ENCODE measurements at regions not wholly inside any gene's neighbourhood (a gene's known extent, or its start where the extent isn't known, plus 50 kb on each side); places are given as distances from the start of the nearest gene placed in this dataset.

DNA sequence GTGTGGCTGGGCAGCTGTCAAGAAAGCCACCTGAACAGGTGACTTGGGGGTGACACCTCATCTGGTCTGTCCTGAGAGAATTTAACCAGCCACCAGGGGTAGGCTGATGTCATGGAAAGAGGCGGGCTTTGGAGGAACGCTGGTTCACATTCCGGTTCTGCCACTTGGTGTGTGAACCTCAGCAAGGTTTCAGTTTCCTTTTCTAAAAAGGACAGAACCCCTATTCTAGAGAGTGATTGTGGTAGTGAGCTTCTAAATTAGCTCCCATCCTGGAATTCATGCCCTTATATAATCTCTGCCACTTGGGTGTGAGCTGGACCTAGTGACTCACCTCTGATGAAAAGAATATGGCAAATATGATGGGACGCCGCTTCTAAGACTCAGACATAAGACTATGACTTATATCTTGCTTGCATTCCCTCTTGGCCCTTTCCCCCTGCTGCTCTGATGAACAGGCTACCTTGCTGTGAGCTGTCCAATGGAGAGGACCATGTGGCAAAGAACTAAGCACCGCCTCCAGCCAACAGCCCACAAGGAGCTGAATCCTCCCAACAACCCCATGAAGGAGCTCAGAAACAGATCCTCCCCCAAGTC, 332.1 kb downstream of the RRAGC start:
- Histone ChIP-seq H3K4me1 (peaks cover 9% of the 10 kb centered on the region), H3K27ac (no peak overlapping the region), H3K36me3 (no peaks in the 10 kb centered on the region), H3K27me3 (ENCODE audit: low read depth) (peaks cover 5% of the 10 kb centered on the region), H3K4me3 (no peak overlapping the region), H3K9me3 (no peaks in the 10 kb centered on the region)
- DNase-seq (peak; percentile 59), ATAC-seq (peak; percentile 90 to 94)
- intact Hi-C loops (cut with DNase I), result no loop called here
- TF ChIP-seq, protein P1, sequence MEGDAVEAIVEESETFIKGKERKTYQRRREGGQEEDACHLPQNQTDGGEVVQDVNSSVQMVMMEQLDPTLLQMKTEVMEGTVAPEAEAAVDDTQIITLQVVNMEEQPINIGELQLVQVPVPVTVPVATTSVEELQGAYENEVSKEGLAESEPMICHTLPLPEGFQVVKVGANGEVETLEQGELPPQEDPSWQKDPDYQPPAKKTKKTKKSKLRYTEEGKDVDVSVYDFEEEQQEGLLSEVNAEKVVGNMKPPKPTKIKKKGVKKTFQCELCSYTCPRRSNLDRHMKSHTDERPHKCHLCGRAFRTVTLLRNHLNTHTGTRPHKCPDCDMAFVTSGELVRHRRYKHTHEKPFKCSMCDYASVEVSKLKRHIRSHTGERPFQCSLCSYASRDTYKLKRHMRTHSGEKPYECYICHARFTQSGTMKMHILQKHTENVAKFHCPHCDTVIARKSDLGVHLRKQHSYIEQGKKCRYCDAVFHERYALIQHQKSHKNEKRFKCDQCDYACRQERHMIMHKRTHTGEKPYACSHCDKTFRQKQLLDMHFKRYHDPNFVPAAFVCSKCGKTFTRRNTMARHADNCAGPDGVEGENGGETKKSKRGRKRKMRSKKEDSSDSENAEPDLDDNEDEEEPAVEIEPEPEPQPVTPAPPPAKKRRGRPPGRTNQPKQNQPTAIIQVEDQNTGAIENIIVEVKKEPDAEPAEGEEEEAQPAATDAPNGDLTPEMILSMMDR (IDR thresholded peaks at IDR 0.05), result no peak

DNA sequence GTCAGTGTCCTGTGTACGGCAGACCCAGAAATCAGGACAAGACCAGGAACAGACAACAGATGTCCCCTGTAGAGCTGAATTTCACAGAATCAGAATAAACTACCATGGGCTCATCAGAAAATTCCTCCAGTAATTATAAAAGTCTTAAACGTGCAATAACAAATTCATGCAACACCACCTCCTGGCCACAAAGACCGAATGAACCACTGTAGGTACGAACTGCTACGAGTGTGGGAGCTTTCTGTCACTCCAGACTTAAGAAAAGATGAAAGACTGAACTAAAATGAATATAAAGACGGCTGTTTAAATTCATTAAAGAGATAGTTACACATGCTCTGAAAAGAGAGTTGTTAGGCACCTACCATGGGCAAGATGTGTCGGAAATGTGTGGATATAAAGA, 333.5 kb downstream of the RRAGC start:
- TF ChIP-seq, protein P1 (IDR thresholded peaks at IDR 0.05), result no peak
- peaks cover 5% of the 10 kb centered on the region for H3K27me3 ChIP-seq (ENCODE audit: low read depth)
- no peaks in the 10 kb centered on the region for H3K36me3 ChIP-seq
- H3K27ac ChIP-seq, result no peak overlapping the region
- intact Hi-C loops (cut with DNase I), result no loop called here
- no peaks in the 10 kb centered on the region for H3K9me3 ChIP-seq
- H3K4me3 ChIP-seq, result no peak overlapping the region
- DNase-seq (no peak), ATAC-seq (no peak)
- H3K4me1 ChIP-seq, result peaks cover 9% of the 10 kb centered on the region

DNA sequence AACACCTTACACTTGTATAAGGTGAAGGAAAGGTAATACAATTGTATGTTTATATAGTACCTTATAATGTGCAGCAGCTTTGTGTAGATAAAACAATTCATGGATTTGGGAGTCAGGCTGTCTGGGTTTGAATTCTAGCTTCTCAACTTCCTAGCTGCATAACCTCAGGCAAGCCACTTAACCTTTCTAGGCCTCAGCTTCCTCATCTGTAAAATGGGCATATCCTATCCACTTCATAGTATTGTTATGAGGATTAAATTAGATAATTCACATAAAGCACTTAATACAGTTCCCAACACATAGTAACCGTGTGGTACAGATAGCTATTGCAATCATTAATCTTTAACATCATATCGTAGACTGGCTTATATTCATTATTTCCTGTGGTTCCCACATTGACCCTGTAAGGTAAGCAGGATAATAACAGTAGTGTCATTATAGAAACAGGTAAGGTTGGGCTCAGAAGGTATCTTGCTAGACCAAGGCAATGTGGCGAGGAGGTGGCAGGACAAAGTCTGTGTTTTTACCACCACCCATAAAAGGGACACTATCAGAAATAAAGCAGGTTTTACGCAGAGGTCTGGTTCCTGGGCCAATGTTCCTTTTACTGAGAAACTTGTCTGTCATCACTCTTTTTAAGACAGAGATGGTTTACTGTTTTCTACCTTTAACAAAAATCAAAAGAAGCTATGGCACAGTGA, 334.1 kb downstream of the RRAGC start:
- Histone ChIP-seq H3K36me3 (no peaks in the 10 kb centered on the region), H3K27ac (no peak overlapping the region), H3K4me1 (peaks cover 9% of the 10 kb centered on the region), H3K4me3 (no peak overlapping the region), H3K27me3 (ENCODE audit: low read depth) (peaks cover 5% of the 10 kb centered on the region), H3K9me3 (no peaks in the 10 kb centered on the region)
- intact Hi-C loops (cut with DNase I), result no loop called here
- ATAC-seq (no peak), DNase-seq (no peak)
- TF ChIP-seq, protein P1 (IDR thresholded peaks at IDR 0.05), result no peak

DNA sequence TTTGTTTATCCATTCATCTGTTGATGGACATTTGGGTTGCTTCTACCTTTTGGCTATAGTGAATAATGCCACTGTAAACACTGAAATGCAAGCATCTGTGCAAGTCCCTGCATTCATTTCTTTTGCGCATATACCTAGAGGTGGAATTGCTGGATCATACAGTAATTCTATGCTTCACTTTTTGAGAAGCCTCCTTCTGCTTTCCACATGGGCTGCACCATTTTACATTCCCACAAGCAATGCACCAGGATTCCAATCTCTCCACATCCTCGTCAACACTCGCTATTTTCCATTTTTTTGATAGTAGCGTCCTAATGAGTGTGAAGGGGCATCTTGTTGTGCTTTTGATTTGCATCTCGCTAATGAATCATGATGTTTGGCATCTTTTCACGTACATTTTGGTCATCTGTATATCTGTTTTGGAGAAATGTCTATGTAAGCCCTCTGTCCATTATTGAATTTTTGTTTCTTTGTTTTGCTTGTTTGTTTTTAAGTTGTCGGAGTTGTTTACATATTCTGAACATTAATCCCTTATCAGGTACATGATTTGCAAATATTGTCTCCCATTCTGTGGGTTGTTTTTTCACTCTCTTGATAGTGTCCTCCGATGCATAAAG, 335.4 kb downstream of the RRAGC start:
- intact Hi-C loops (cut with DNase I), result no loop called here
- DNase-seq (no peak), ATAC-seq (no peak)
- no peak overlapping the region for H3K27ac ChIP-seq
- H3K4me3 ChIP-seq, result no peak overlapping the region
- TF ChIP-seq, protein P1 (IDR thresholded peaks at IDR 0.05), result no peak
- no peaks in the 10 kb centered on the region for H3K36me3 ChIP-seq
- peaks cover 5% of the 10 kb centered on the region for H3K27me3 ChIP-seq (ENCODE audit: low read depth)
- H3K9me3 ChIP-seq, result no peaks in the 10 kb centered on the region
- H3K4me1 ChIP-seq, result peaks cover 9% of the 10 kb centered on the region

DNA sequence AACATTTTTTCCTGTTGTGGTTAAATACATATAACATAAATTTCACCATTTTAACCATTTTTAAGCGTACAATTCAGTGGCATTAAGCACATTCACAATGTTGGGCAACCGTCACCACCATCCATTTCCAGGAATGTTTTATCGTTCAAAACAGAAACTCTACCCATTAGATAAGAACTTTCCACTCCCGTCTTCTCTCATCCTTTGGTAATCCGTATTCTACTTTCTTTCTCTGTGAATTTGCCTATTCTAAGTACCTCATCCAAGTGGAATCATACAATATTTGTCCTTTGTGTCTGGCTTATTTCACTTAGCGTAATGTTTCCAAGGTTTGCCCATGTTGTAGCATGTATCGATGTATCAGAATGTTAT, 336.0 kb downstream of the RRAGC start:
- TF ChIP-seq, protein P1 (IDR thresholded peaks at IDR 0.05), result no peak
- H3K27me3 ChIP-seq (ENCODE audit: low read depth), result peaks cover 5% of the 10 kb centered on the region
- H3K4me1 ChIP-seq, result peaks cover 9% of the 10 kb centered on the region
- H3K36me3 ChIP-seq, result no peaks in the 10 kb centered on the region
- intact Hi-C loops (cut with DNase I), result no loop called here
- ATAC-seq (no peak), DNase-seq (no peak)
- H3K4me3 ChIP-seq, result no peak overlapping the region
- no peaks in the 10 kb centered on the region for H3K9me3 ChIP-seq
- H3K27ac ChIP-seq, result no peak overlapping the region
